Brain microvascular endothelial cell (primary cell): ENCODE measurements at regions not wholly inside any gene's neighbourhood (a gene's known extent, or its start where the extent isn't known, plus 50 kb on each side); places are given as distances from the start of the nearest gene placed in this dataset.
A peak's percentile ranks its signal among the peaks of the same experiment; 100 is the strongest.

Experiments
- DNase-seq: peaks from one replicate; pipeline ENCODE4 v3.0.0-alpha.2; 2020
- H3K27ac ChIP-seq: fragments of 250-450 bp; sonication (Bioruptor Pico); 2 replicates; pipeline ENCODE4 v1.5.1; 2020; ENCODE audit warnings: mild to moderate bottlenecking, moderate library complexity
- H3K27me3 ChIP-seq: fragments of 250-450 bp; sonication (Bioruptor Pico); replicated peaks from 2 replicates; pipeline ENCODE4 v1.5.1; 2020; ENCODE audit warnings: mild to moderate bottlenecking
- H3K36me3 ChIP-seq: fragments of 250-450 bp; sonication (Bioruptor Pico); replicated peaks from 2 replicates; pipeline ENCODE4 v1.5.1; 2020; ENCODE audit warnings: mild to moderate bottlenecking
- H3K4me3 ChIP-seq: 2 replicates; pipeline ENCODE4 v1.5.1; 2011; ENCODE audit warnings: low read depth, mild to moderate bottlenecking, control low read depth, low read length, moderate library complexity
- CTCF ChIP-seq: IDR thresholded peaks from 2 replicates; pipeline ENCODE4 v1.5.1; 2011; ENCODE audit warnings: low read depth, mild to moderate bottlenecking, moderate library complexity, low read length, control low read depth, inconsistent platforms; ENCODE audit errors: missing control alignments
- in situ Hi-C: cut with HindIII; loops from 2 replicates; pipeline ENCODE4 v1.10.0; 2017; ENCODE audit warnings: low sequenced_read_pairs, low pct_ligation_motif_present

- in situ Hi-C loops, result no loop called here
- Histone ChIP-seq H3K4me3 (no peak overlapping the region), H3K36me3 (no peaks in the 10 kb centered on the region), H3K27me3 (no peaks in the 10 kb centered on the region), H3K27ac (no peak overlapping the region)
- DNase-seq, result no peak
- TF ChIP-seq CTCF, result no peak
Measured at GRCh38 chr2:45244928-45245327, 235.7 kb upstream of the SIX2 start.

- TF ChIP-seq CTCF, result no peak
- Histone ChIP-seq H3K27me3 (no peaks in the 10 kb centered on the region), H3K27ac (peak overlapping the region; percentile 73), H3K36me3 (no peaks in the 10 kb centered on the region), H3K4me3 (no peak overlapping the region)
- DNase-seq, result peak; percentile 57
- in situ Hi-C loops, result no loop called here
Measured at GRCh38 chr2:45242161-45242741, 233.0 kb upstream of the SIX2 start.

- in situ Hi-C loops, result no loop called here
- no peak for TF ChIP-seq CTCF
- H3K4me3 ChIP-seq, result no peak overlapping the region
- H3K36me3 ChIP-seq, result no peaks in the 10 kb centered on the region
- peak; percentile 48 for DNase-seq
- peak overlapping the region; percentile 73 for H3K27ac ChIP-seq
- no peaks in the 10 kb centered on the region for H3K27me3 ChIP-seq
Measured at GRCh38 chr2:45241061-45241561, 231.9 kb upstream of the SIX2 start.

GRCh38 chr2:45237850-45238542, 228.7 kb upstream of the SIX2 start:
- H3K27me3 ChIP-seq, result no peaks in the 10 kb centered on the region
- H3K4me3 ChIP-seq, result no peak overlapping the region
- peak overlapping the region; percentile 93 for H3K27ac ChIP-seq
- in situ Hi-C loops, result no loop called here
- DNase-seq, result peak; percentile 98
- peak; percentile 67 for TF ChIP-seq CTCF
- no peaks in the 10 kb centered on the region for H3K36me3 ChIP-seq

GRCh38 chr2:45237128-45237527, 227.9 kb upstream of the SIX2 start:
- Histone ChIP-seq H3K4me3 (no peak overlapping the region), H3K27me3 (no peaks in the 10 kb centered on the region), H3K36me3 (no peaks in the 10 kb centered on the region), H3K27ac (peak overlapping the region; percentile 93)
- in situ Hi-C loops, result no loop called here
- peak; percentile 44 for DNase-seq
- TF ChIP-seq CTCF, result no peak
